LNCaP clone FGC (cell line): ENCODE measurements at regions not wholly inside any gene's neighbourhood (a gene's known extent, or its start where the extent isn't known, plus 50 kb on each side); places are given as distances from the start of the nearest gene placed in this dataset.

Experiments used
- DNase-seq: peaks from one replicate; pipeline ENCODE4 v3.0.0-alpha.2; 2011; ENCODE audit warnings: low read depth
- H3K4me3 ChIP-seq: 2 replicates; pipeline ENCODE4 v1.5.1; 2011; ENCODE audit warnings: mild to moderate bottlenecking, low read depth, low read length, control low read depth
- CTCF ChIP-seq: IDR thresholded peaks from 2 replicates; pipeline ENCODE4 v1.5.1; 2012; ENCODE audit warnings: mild to moderate bottlenecking; ENCODE audit not compliant: control insufficient read depth, insufficient read depth; ENCODE audit errors: extremely low read depth

- no peak for DNase-seq
- TF ChIP-seq CTCF: no peak
- H3K4me3 ChIP-seq: no peak overlapping the region
Observed at GRCh38 chr18:59760619-59761600, 63.7 kb upstream of the CCBE1 start.

- no peak overlapping the region for H3K4me3 ChIP-seq
- no peak for TF ChIP-seq CTCF
- no peak for DNase-seq
Observed at GRCh38 chr18:59760212-59760611, 63.0 kb upstream of the CCBE1 start.

GRCh38 chr18:59758837-59759236, 61.6 kb upstream of the CCBE1 start:
- TF ChIP-seq CTCF: no peak
- H3K4me3 ChIP-seq: no peak overlapping the region
- DNase-seq: no peak

- peak; percentile 30 for DNase-seq
- no peak for TF ChIP-seq CTCF
- H3K4me3 ChIP-seq: no peak overlapping the region
Observed at GRCh38 chr18:59758106-59758505, 60.9 kb upstream of the CCBE1 start.

GRCh38 chr18:59752666-59753065, 55.4 kb upstream of the CCBE1 start:
- DNase-seq: no peak
- no peak for TF ChIP-seq CTCF
- H3K4me3 ChIP-seq: no peak overlapping the region

- DNase-seq: no peak
- TF ChIP-seq CTCF: no peak
Observed at GRCh38 chr18:59751186-59751585, 54.0 kb upstream of the CCBE1 start.

GRCh38 chr18:59748628-59749360, 51.6 kb upstream of the CCBE1 start:
- no peak overlapping the region for H3K4me3 ChIP-seq
- DNase-seq: no peak
- TF ChIP-seq CTCF: no peak

More at GRCh38 chr18:59751186-59751585, 54.0 kb upstream of the CCBE1 start:
- no peak overlapping the region for H3K4me3 ChIP-seq
